A549 (cell line): ENCODE measurements at regions not wholly inside any gene's neighbourhood (a gene's known extent, or its start where the extent isn't known, plus 50 kb on each side); places are given as distances from the start of the nearest gene placed in this dataset.

Experiments
- ATAC-seq, 2 experiments: fragments of 200-7000 bp in 1 of 2; fragments of >200 bp in 1 of 2; cut with Nextera tagmentation in 1 of 2; cut with Tn5 transposase in 1 of 2; 3 replicates each; pipeline versions ENCODE4 v1.8.0 to v1.9.1; 2018 to 2020; ENCODE audit warnings: mild to moderate bottlenecking in 1 of 2, moderate library complexity in 1 of 2
- CTCF ChIA-PET: fragments of 300-600 bp; sonication (Branson Sonifier 250); formaldehyde crosslinking; extraction: SDS; loops from one replicate; lab custom pipeline; 2021; ENCODE audit warnings: antibody characterized with exemption, inconsistent platforms; lab: Yijun Ruan, JAX
- POLR2A ChIA-PET: fragments of 350-600 bp; formaldehyde crosslinking; extraction: SDS; loops from one replicate; lab custom pipeline; 2021; ENCODE audit warnings: antibody characterized with exemption, inconsistent platforms; lab: Yijun Ruan, JAX
- DNase-seq, 2 experiments: peaks; one replicate each; pipeline versions ENCODE4 v3.0.0 to v3.0.0-alpha.2; 2011 to 2016; ENCODE audit warnings: low read depth in 1 of 2, low spot score in 1 of 2
- FAIRE-seq: peaks from 2 replicates; lab custom pipeline; 2011; peaks lifted over from hg19 to GRCh38; lab: Jason Lieb, UNC
- H3K27ac ChIP-seq, 2 experiments: fragments of >200 bp; sonication (Bioruptor Twin); formaldehyde crosslinking; 3 replicates each; pipeline ENCODE4 v1.5.1; 2016 to 2017
- H3K4me1 ChIP-seq: fragments of >200 bp; sonication (Bioruptor Twin); formaldehyde crosslinking; 3 replicates; pipeline ENCODE4 v1.6.1; 2016
- H3K4me2 ChIP-seq: fragments of >200 bp; sonication (Bioruptor Twin); formaldehyde crosslinking; 3 replicates; pipeline ENCODE4 v1.6.1; 2016
- H3K4me3 ChIP-seq: fragments of >200 bp; sonication (Bioruptor Twin); formaldehyde crosslinking; 3 replicates; pipeline ENCODE4 v1.5.1; 2016
- H3K9me3 ChIP-seq: fragments of >200 bp; sonication (Bioruptor Twin); formaldehyde crosslinking; 3 replicates; pipeline ENCODE4 v1.6.1; 2016
- BHLHE40 ChIP-seq: IDR thresholded peaks from 2 replicates; pipeline ENCODE4 v1.6.1; 2012; ENCODE audit warnings: low read depth, low read length, inconsistent platforms
- CBX2 ChIP-seq: fragments of 200-600 bp; sonication (generic); IDR thresholded peaks from 2 replicates; pipeline ENCODE4 v1.6.1; 2016; ENCODE audit warnings: low read depth, mild to moderate bottlenecking, borderline replicate concordance
- CBX8 ChIP-seq: fragments of 200-600 bp; sonication (generic); IDR thresholded peaks from 2 replicates; pipeline ENCODE4 v1.6.1; 2016
- CHD2 ChIP-seq: fragments of 150-350 bp; IDR thresholded peaks from 2 replicates; pipeline ENCODE4 v1.6.1; 2014; ENCODE audit warnings: low read length; ENCODE audit not compliant: partially characterized antibody
- CHD4 ChIP-seq: fragments of 200-600 bp; sonication (generic); IDR thresholded peaks from 2 replicates; pipeline ENCODE4 v1.6.1; 2016; ENCODE audit warnings: antibody characterized with exemption, mild to moderate bottlenecking, borderline replicate concordance
- EHF ChIP-seq: fragments of 250-450 bp; sonication (Bioruptor Pico); IDR thresholded peaks from 2 replicates; pipeline ENCODE4 v1.5.0; 2020; ENCODE audit warnings: mild to moderate bottlenecking
- FOSB ChIP-seq: fragments of 250-450 bp; sonication (Bioruptor Pico); IDR thresholded peaks from 2 replicates; pipeline ENCODE4 v1.5.0; 2020; ENCODE audit warnings: mild to moderate bottlenecking, moderate library complexity
- FOSL2 ChIP-seq, 2 experiments: fragments of 450-650 bp in 1 of 2; fragments of >200 bp in 1 of 2; sonication (Bioruptor Twin) in 1 of 2; formaldehyde crosslinking; IDR thresholded peaks; 2 replicates each; pipeline versions ENCODE4 v1.5.0 to v1.6.1; 2016 to 2020; ENCODE audit warnings: mild to moderate bottlenecking in 1 of 2, moderate library complexity in 1 of 2
- FOXS1 ChIP-seq: fragments of 250-450 bp; sonication (Bioruptor Pico); IDR thresholded peaks from 2 replicates; pipeline ENCODE4 v1.5.0; 2020; ENCODE audit warnings: mild to moderate bottlenecking, moderate library complexity
- GATA3 ChIP-seq: IDR thresholded peaks from 2 replicates; pipeline ENCODE4 v1.6.1; 2012; ENCODE audit warnings: borderline replicate concordance
- HDAC2 ChIP-seq: fragments of 200-600 bp; sonication (generic); IDR thresholded peaks from 2 replicates; pipeline ENCODE4 v1.6.1; 2016
- HEYL ChIP-seq: fragments of 250-450 bp; sonication (Bioruptor Pico); IDR thresholded peaks from 2 replicates; pipeline ENCODE4 v1.8.0; 2021; ENCODE audit warnings: mild to moderate bottlenecking, moderate library complexity
- HOXA7 ChIP-seq: fragments of 250-450 bp; sonication (Bioruptor Pico); IDR thresholded peaks from 2 replicates; pipeline ENCODE4 v1.5.0; 2020; ENCODE audit warnings: mild to moderate bottlenecking, moderate library complexity
- HOXB5 ChIP-seq: fragments of 250-450 bp; sonication (Bioruptor Pico); IDR thresholded peaks from 2 replicates; pipeline ENCODE4 v1.5.0; 2020; ENCODE audit warnings: mild to moderate bottlenecking, moderate library complexity
- JUN ChIP-seq, 2 experiments: fragments of >200 bp; sonication (Bioruptor Twin); formaldehyde crosslinking; IDR thresholded peaks; 2 replicates in 1 of 2; 3 replicates in 1 of 2; pipeline ENCODE4 v1.6.1; 2016 to 2017
- JUNB ChIP-seq: fragments of >200 bp; sonication (Bioruptor Twin); formaldehyde crosslinking; IDR thresholded peaks from 2 replicates; pipeline ENCODE4 v1.6.1; 2016
- KDM1A ChIP-seq: fragments of 200-600 bp; sonication (generic); IDR thresholded peaks from 2 replicates; pipeline ENCODE4 v1.6.1; 2016; ENCODE audit warnings: low read depth, mild to moderate bottlenecking
- MAZ ChIP-seq: fragments of 150-350 bp; IDR thresholded peaks from 2 replicates; pipeline ENCODE4 v1.6.1; 2014; ENCODE audit warnings: antibody characterized with exemption, low read depth, low read length, borderline replicate concordance
- MYC ChIP-seq: IDR thresholded peaks from 2 replicates; pipeline ENCODE4 v1.6.1; 2012; ENCODE audit warnings: mild to moderate bottlenecking, inconsistent platforms, low read length, improper control_type of control experiment, borderline replicate concordance
- NR3C1 ChIP-seq: fragments of >200 bp; sonication (Bioruptor Twin); formaldehyde crosslinking; IDR thresholded peaks from 3 replicates; pipeline ENCODE4 v1.6.1; 2017
- PHF8 ChIP-seq: fragments of 200-600 bp; sonication (generic); IDR thresholded peaks from 2 replicates; pipeline ENCODE4 v1.6.1; 2016; ENCODE audit warnings: low read depth, mild to moderate bottlenecking, antibody characterized with exemption, moderate library complexity, borderline replicate concordance
- POLR2A ChIP-seq: IDR thresholded peaks from 2 replicates; pipeline ENCODE4 v1.6.1; 2012; ENCODE audit warnings: mild to moderate bottlenecking, low read length
- RCOR1 ChIP-seq: fragments of 150-350 bp; IDR thresholded peaks from 2 replicates; pipeline ENCODE4 v1.6.1; 2014; ENCODE audit warnings: antibody characterized with exemption, low read length, low read depth
- TFCP2L1 ChIP-seq: fragments of 250-450 bp; sonication (Bioruptor Pico); IDR thresholded peaks from 2 replicates; pipeline ENCODE4 v1.5.0; 2021; ENCODE audit warnings: mild to moderate bottlenecking
- ZNF302 ChIP-seq: fragments of 250-450 bp; sonication (Bioruptor Pico); IDR thresholded peaks from 2 replicates; pipeline ENCODE4 v1.9.0; 2021; ENCODE audit warnings: inconsistent platforms, mild to moderate bottlenecking, moderate library complexity
- WGBS: methylation state at CpG from one replicate; pipeline ENCODE4 v1.1.6; 2017; ENCODE audit errors: missing lambda C conversion rate; 5-methylcytosine and 5-hydroxymethylcytosine counted together
- TF ChIP-seq, protein P1 (sequence below): fragments of 200-600 bp; sonication (generic); IDR thresholded peaks from 2 replicates; pipeline ENCODE4 v1.6.1; 2016; ENCODE audit warnings: antibody characterized with exemption, mild to moderate bottlenecking, moderate library complexity
- TF ChIP-seq, protein P2 (sequence below): fragments of 150-350 bp; IDR thresholded peaks from 2 replicates; pipeline ENCODE4 v1.6.1; 2014; ENCODE audit warnings: low read depth, mild to moderate bottlenecking, low read length
- TF ChIP-seq, protein P3 (sequence below): fragments of 250-450 bp; sonication (Bioruptor Pico); IDR thresholded peaks from 2 replicates; pipeline ENCODE4 v1.5.0; 2020; ENCODE audit warnings: low read depth, mild to moderate bottlenecking, moderate library complexity
- TF ChIP-seq, protein P4 (sequence below): IDR thresholded peaks from 2 replicates; pipeline ENCODE4 v1.6.1; 2012
- TF ChIP-seq, protein P5 (sequence below): fragments of >200 bp; sonication (Bioruptor Twin); formaldehyde crosslinking; IDR thresholded peaks from 2 replicates; pipeline ENCODE4 v1.6.1; 2016

DNA sequence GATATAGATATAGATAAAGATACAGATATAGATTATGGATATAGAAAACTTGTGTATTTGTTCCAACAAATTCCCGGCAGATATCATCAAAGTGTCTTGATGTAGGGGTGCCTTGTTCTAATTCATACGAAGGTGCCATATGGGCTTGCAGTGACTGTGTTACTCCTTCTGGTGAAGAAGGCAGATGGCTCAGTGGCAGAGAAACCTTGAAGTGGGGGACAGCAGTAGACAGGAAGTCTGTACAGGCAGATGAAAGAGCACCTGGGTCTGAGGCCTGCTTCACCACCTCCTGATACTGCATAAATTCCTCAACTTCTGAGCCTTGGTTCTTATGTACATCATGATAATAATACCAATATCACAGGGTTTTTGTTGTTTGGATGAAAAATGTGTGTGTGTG, 179.5 kb upstream of the GATB start:
- FAIRE-seq (no peak), ATAC-seq (no peak), DNase-seq (no peak)
- no peak overlapping the region for H3K4me2 ChIP-seq
- TF ChIP-seq HOXB5 (CRISPR knock-in tag) (no peak), HOXA7 (no peak), POLR2A (no peak), FOXS1 (CRISPR knock-in tag) (no peak), CHD4 (no peak), CBX8 (no peak), JUNB (no peak), HEYL (CRISPR knock-in tag) (no peak), CHD2 (no peak), HDAC2 (no peak), KDM1A (no peak), CBX2 (no peak), FOSL2 (IDR thresholded peaks at IDR 0.05) (no peak), FOSL2 (CRISPR knock-in tag; IDR thresholded peaks at IDR 0.05) (no peak), FOSB (no peak), GATA3 (no peak)
- TF ChIP-seq, protein P1, sequence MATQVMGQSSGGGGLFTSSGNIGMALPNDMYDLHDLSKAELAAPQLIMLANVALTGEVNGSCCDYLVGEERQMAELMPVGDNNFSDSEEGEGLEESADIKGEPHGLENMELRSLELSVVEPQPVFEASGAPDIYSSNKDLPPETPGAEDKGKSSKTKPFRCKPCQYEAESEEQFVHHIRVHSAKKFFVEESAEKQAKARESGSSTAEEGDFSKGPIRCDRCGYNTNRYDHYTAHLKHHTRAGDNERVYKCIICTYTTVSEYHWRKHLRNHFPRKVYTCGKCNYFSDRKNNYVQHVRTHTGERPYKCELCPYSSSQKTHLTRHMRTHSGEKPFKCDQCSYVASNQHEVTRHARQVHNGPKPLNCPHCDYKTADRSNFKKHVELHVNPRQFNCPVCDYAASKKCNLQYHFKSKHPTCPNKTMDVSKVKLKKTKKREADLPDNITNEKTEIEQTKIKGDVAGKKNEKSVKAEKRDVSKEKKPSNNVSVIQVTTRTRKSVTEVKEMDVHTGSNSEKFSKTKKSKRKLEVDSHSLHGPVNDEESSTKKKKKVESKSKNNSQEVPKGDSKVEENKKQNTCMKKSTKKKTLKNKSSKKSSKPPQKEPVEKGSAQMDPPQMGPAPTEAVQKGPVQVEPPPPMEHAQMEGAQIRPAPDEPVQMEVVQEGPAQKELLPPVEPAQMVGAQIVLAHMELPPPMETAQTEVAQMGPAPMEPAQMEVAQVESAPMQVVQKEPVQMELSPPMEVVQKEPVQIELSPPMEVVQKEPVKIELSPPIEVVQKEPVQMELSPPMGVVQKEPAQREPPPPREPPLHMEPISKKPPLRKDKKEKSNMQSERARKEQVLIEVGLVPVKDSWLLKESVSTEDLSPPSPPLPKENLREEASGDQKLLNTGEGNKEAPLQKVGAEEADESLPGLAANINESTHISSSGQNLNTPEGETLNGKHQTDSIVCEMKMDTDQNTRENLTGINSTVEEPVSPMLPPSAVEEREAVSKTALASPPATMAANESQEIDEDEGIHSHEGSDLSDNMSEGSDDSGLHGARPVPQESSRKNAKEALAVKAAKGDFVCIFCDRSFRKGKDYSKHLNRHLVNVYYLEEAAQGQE = no peak
- TF ChIP-seq, protein P2, sequence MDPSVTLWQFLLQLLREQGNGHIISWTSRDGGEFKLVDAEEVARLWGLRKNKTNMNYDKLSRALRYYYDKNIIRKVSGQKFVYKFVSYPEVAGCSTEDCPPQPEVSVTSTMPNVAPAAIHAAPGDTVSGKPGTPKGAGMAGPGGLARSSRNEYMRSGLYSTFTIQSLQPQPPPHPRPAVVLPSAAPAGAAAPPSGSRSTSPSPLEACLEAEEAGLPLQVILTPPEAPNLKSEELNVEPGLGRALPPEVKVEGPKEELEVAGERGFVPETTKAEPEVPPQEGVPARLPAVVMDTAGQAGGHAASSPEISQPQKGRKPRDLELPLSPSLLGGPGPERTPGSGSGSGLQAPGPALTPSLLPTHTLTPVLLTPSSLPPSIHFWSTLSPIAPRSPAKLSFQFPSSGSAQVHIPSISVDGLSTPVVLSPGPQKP = no peak
- TF ChIP-seq, protein P3, sequence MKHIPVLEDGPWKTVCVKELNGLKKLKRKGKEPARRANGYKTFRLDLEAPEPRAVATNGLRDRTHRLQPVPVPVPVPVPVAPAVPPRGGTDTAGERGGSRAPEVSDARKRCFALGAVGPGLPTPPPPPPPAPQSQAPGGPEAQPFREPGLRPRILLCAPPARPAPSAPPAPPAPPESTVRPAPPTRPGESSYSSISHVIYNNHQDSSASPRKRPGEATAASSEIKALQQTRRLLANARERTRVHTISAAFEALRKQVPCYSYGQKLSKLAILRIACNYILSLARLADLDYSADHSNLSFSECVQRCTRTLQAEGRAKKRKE = no peak
- TF ChIP-seq, protein P4, sequence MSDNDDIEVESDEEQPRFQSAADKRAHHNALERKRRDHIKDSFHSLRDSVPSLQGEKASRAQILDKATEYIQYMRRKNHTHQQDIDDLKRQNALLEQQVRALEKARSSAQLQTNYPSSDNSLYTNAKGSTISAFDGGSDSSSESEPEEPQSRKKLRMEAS = no peak
- no peaks in the 10 kb centered on the region for H3K9me3 ChIP-seq
- H3K4me1 ChIP-seq = no peaks in the 10 kb centered on the region
- CTCF ChIA-PET = no interaction called here
- no peak overlapping the region for H3K27ac ChIP-seq
- WGBS = 61% methylated on average over 2 of the region's 2 CpGs
- POLR2A ChIA-PET = no interaction called here
- H3K4me3 ChIP-seq = no peak overlapping the region

DNA sequence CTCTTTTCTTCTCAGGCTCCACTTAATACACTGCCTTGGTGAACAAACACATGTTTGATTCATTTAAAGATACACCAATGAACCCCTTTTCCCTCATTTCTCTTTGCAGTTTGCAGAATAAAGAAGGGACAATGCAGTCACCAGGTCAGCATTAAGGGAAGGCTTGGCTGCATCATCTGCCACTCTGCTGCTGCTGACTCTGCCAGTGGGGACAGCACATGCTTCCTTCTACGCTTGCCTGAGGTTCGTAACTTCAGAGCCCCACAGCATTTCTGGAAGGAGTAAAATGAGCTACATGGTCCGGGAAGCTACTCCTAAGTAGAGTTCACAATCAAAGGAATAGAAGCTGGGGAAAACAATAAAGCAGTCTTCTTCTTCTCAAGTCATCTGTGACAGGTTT, 178.9 kb upstream of the GATB start:
- no peak for FAIRE-seq
- CTCF ChIA-PET = no interaction called here

More for the DNA sequence above, 178.9 kb upstream of the GATB start:
- TF ChIP-seq JUNB (no peak), ZNF302 (CRISPR knock-in tag) (no peak), RCOR1 (no peak), FOXS1 (CRISPR knock-in tag) (no peak), CHD2 (no peak), MAZ (no peak), NR3C1 (no peak), CBX2 (no peak), TFCP2L1 (CRISPR knock-in tag) (no peak), MYC (no peak), EHF (CRISPR knock-in tag) (no peak), BHLHE40 (no peak), JUN (IDR thresholded peaks at IDR 0.05) (no peak), PHF8 (no peak)
- TF ChIP-seq, protein P4 = no peak
- TF ChIP-seq, protein P2 = no peak
- TF ChIP-seq, protein P5, sequence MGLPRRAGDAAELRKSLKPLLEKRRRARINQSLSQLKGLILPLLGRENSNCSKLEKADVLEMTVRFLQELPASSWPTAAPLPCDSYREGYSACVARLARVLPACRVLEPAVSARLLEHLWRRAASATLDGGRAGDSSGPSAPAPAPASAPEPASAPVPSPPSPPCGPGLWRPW = no peak
- Histone ChIP-seq H3K9me3 (no peaks in the 10 kb centered on the region), H3K27ac (no peak overlapping the region), H3K4me3 (no peak overlapping the region), H3K4me1 (no peaks in the 10 kb centered on the region), H3K4me2 (no peak overlapping the region)
- POLR2A ChIA-PET = no interaction called here
- ATAC-seq = no peak
- 35% methylated on average over 3 of the region's 3 CpGs for WGBS
- DNase-seq = no peak
